Panc1 (cell line): ENCODE measurements at regions not wholly inside any gene's neighbourhood (a gene's known extent, or its start where the extent isn't known, plus 50 kb on each side); places are given as distances from the start of the nearest gene placed in this dataset.

Experiments
- ATAC-seq: fragments of 200-7000 bp; cut with Tn5 transposase; 2 replicates; pipeline ENCODE4 v1.9.1; 2020; ENCODE audit warnings: mild to moderate bottlenecking, moderate library complexity
- BruUV-seq: library from RNA; stranded (reverse); fragments of 400-500 nt; replicated peaks from 2 replicates; lab custom pipeline; 2021; lab: Mats Ljungman, UMichigan
- CTCF ChIA-PET: fragments of 300-600 bp; sonication (Branson Sonifier 250); formaldehyde crosslinking; loops from one replicate; lab custom pipeline; 2022; ENCODE audit warnings: antibody characterized with exemption; lab: Charles Lee
- POLR2A ChIA-PET: fragments of 300-600 bp; sonication (Branson Sonifier 250); formaldehyde crosslinking; loops from one replicate; lab custom pipeline; 2022; ENCODE audit warnings: antibody characterized with exemption; lab: Charles Lee
- DNase-seq: peaks from one replicate; pipeline ENCODE4 v3.0.0-alpha.2; 2010; ENCODE audit warnings: low read depth, low spot score
- H3K27ac ChIP-seq: 2 replicates; pipeline ENCODE4 v1.5.1; 2011; ENCODE audit warnings: mild to moderate bottlenecking, low read length, inconsistent platforms
- H3K27me3 ChIP-seq: fragments of 200-500 bp; sonication (Bioruptor generic); 2 replicates; pipeline ENCODE4 v1.6.0; 2014; ENCODE audit warnings: low read length, inconsistent platforms; ENCODE audit not compliant: control insufficient read depth, insufficient read depth
- H3K36me3 ChIP-seq: fragments of 200-500 bp; sonication (Bioruptor generic); 2 replicates; pipeline ENCODE4 v1.5.1; 2014; ENCODE audit warnings: inconsistent platforms, mild to moderate bottlenecking, low read length, moderate library complexity; ENCODE audit not compliant: control insufficient read depth, insufficient read depth
- H3K4me1 ChIP-seq: 2 replicates; pipeline ENCODE4 v1.5.1; 2011; ENCODE audit warnings: inconsistent platforms, mild to moderate bottlenecking, low read length, moderate library complexity; ENCODE audit not compliant: control insufficient read depth, insufficient read depth
- H3K4me3 ChIP-seq, 2 experiments: 2 replicates each; pipeline ENCODE4 v1.5.1; 2011 to 2012; ENCODE audit warnings: low read depth in 2 of 2, low read length in 2 of 2, mild to moderate bottlenecking in 2 of 2, inconsistent platforms in 1 of 2, moderate library complexity in 1 of 2
- H3K9me3 ChIP-seq: fragments of 200-500 bp; sonication (Bioruptor generic); 2 replicates; pipeline ENCODE4 v1.5.1; 2014; ENCODE audit warnings: low read depth, mild to moderate bottlenecking, inconsistent platforms, low read length, moderate library complexity; ENCODE audit not compliant: control insufficient read depth, insufficient read depth
- POLR2AphosphoS5 ChIP-seq: IDR thresholded peaks from 2 replicates; pipeline ENCODE4 v1.6.1; 2012; ENCODE audit warnings: mild to moderate bottlenecking, low read depth, low read length, moderate library complexity
- SIN3A ChIP-seq: IDR thresholded peaks from 2 replicates; pipeline ENCODE4 v1.6.1; 2012; ENCODE audit warnings: low read depth, mild to moderate bottlenecking, low read length, moderate library complexity, borderline replicate concordance; ENCODE audit not compliant: insufficient read depth
- TCF7L2 ChIP-seq: IDR thresholded peaks from 2 replicates; pipeline ENCODE4 v1.6.1; 2011; ENCODE audit warnings: mild to moderate bottlenecking, low read depth, low read length, inconsistent platforms
- in situ Hi-C: cut with HindIII; loops from 2 replicates; pipeline ENCODE4 v1.10.0; 2016; ENCODE audit warnings: low sequenced_read_pairs, low pct_unique_long_range_greater_than_20kb
- intact Hi-C: fragments of 100-400 bp; cut with micrococcal nuclease; formaldehyde crosslinking; loops from one replicate; pipeline ENCODE4 v1.10.0; 2022; ENCODE audit not compliant: unreplicated experiment
- TF ChIP-seq, protein P1 (sequence below), 2 experiments: IDR thresholded peaks; 2 replicates each; pipeline ENCODE4 v1.6.1; 2011 to 2012; ENCODE audit warnings: low read depth in 2 of 2, control low read depth in 1 of 2, low read length in 1 of 2, mild to moderate bottlenecking in 1 of 2, moderate library complexity in 1 of 2; ENCODE audit not compliant: insufficient read depth in 1 of 2
- TF ChIP-seq, protein P2 (sequence below): fragments of 450-650 bp; IDR thresholded peaks from 2 replicates; pipeline ENCODE4 v1.5.1; 2017; ENCODE audit warnings: mild to moderate bottlenecking

DNA sequence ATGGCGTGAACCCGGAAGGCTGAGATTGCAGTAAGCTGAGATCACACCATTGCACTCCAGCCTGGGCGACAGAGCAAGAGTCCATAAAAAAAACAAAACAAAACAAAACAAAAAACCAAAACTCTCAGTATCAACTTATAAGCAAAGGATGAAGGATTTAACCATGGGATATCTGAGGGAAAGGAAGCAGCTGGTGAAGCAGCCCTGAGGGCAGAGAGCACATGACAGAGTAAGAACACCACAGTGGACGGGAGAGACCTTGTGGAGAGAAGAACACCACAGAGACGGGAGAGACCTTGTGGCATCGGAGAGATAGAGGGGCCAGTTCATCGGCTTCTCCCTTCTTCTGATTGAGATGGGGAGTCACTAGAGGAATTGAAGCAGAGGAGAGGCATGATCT, 697.2 kb downstream of the HDGFL1 start:
- DNase-seq: no peak
- CTCF ChIA-PET: no interaction called here
- TF ChIP-seq, protein P1, sequence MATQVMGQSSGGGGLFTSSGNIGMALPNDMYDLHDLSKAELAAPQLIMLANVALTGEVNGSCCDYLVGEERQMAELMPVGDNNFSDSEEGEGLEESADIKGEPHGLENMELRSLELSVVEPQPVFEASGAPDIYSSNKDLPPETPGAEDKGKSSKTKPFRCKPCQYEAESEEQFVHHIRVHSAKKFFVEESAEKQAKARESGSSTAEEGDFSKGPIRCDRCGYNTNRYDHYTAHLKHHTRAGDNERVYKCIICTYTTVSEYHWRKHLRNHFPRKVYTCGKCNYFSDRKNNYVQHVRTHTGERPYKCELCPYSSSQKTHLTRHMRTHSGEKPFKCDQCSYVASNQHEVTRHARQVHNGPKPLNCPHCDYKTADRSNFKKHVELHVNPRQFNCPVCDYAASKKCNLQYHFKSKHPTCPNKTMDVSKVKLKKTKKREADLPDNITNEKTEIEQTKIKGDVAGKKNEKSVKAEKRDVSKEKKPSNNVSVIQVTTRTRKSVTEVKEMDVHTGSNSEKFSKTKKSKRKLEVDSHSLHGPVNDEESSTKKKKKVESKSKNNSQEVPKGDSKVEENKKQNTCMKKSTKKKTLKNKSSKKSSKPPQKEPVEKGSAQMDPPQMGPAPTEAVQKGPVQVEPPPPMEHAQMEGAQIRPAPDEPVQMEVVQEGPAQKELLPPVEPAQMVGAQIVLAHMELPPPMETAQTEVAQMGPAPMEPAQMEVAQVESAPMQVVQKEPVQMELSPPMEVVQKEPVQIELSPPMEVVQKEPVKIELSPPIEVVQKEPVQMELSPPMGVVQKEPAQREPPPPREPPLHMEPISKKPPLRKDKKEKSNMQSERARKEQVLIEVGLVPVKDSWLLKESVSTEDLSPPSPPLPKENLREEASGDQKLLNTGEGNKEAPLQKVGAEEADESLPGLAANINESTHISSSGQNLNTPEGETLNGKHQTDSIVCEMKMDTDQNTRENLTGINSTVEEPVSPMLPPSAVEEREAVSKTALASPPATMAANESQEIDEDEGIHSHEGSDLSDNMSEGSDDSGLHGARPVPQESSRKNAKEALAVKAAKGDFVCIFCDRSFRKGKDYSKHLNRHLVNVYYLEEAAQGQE (IDR thresholded peaks at IDR 0.05; ENCODE audit: insufficient read depth in 1 of 2, low read depth in 2 of 2, low read length in 1 of 2): no peak
- TF ChIP-seq, protein P2, sequence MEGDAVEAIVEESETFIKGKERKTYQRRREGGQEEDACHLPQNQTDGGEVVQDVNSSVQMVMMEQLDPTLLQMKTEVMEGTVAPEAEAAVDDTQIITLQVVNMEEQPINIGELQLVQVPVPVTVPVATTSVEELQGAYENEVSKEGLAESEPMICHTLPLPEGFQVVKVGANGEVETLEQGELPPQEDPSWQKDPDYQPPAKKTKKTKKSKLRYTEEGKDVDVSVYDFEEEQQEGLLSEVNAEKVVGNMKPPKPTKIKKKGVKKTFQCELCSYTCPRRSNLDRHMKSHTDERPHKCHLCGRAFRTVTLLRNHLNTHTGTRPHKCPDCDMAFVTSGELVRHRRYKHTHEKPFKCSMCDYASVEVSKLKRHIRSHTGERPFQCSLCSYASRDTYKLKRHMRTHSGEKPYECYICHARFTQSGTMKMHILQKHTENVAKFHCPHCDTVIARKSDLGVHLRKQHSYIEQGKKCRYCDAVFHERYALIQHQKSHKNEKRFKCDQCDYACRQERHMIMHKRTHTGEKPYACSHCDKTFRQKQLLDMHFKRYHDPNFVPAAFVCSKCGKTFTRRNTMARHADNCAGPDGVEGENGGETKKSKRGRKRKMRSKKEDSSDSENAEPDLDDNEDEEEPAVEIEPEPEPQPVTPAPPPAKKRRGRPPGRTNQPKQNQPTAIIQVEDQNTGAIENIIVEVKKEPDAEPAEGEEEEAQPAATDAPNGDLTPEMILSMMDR: no peak
- no peak for TF ChIP-seq SIN3A
- TF ChIP-seq POLR2AphosphoS5: no peak
- no peak for TF ChIP-seq TCF7L2
- H3K4me3 ChIP-seq: no peak overlapping the region
- H3K27me3 ChIP-seq: no peaks in the 10 kb centered on the region
- ATAC-seq: no peak
- H3K4me1 ChIP-seq: no peaks in the 10 kb centered on the region
- in situ Hi-C loops (no loop called here), intact Hi-C loops (no loop called here)
- H3K36me3 ChIP-seq: no peaks in the 10 kb centered on the region
- BruUV-seq: no TSS peak
- H3K27ac ChIP-seq: no peak overlapping the region
- H3K9me3 ChIP-seq: no peaks in the 10 kb centered on the region
- POLR2A ChIA-PET: no interaction called here

DNA sequence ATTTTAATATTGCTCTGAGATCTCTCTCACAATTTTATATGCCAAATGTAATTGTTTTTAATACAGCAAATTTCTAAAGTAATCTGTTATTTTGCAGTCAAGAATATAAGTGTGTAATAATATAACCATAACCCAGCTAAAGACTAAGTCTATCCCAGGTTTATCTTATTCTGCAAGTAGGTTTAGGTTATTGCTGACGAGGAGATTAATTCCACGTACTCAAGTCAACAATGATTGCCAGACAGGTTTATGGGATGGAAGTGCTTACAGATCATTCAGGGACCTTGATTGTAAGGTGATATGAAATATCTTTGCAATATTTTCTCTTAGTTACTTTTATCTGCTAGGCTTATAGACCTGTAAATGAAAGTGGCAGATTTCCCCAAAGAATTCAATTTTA, 698.3 kb downstream of the HDGFL1 start:
- no peak for ATAC-seq
- Histone ChIP-seq H3K4me3 (no peak overlapping the region), H3K27ac (no peak overlapping the region), H3K4me1 (no peaks in the 10 kb centered on the region), H3K27me3 (no peaks in the 10 kb centered on the region), H3K9me3 (no peaks in the 10 kb centered on the region), H3K36me3 (no peaks in the 10 kb centered on the region)
- ChIA-PET CTCF (no interaction called here), POLR2A (no interaction called here)
- intact Hi-C loops (no loop called here), in situ Hi-C loops (no loop called here)
- BruUV-seq: no TSS peak
- no peak for DNase-seq
- TF ChIP-seq TCF7L2: no peak
- no peak for TF ChIP-seq SIN3A
- TF ChIP-seq, protein P1 (IDR thresholded peaks at IDR 0.05; ENCODE audit: insufficient read depth in 1 of 2, low read depth in 2 of 2, low read length in 1 of 2): no peak
- no peak for TF ChIP-seq POLR2AphosphoS5
- TF ChIP-seq, protein P2: no peak
